Ovary (tissue), 7 donors: ENCODE measurements at regions not wholly inside any gene's neighbourhood (a gene's known extent, or its start where the extent isn't known, plus 50 kb on each side); places are given as distances from the start of the nearest gene placed in this dataset.

ENCODE experiments used
- DNase-seq, 5 donors: peaks; one replicate each; pipeline ENCODE4 v3.0.0-alpha.2; 2019 to 2020
- H3K27ac ChIP-seq, 2 donors: fragments of 200-600 bp; one replicate each; pipeline versions ENCODE4 v1.5.1 to v1.8.0; 2019 to 2022
- H3K27me3 ChIP-seq: fragments of 200-600 bp; one replicate; pipeline ENCODE4 v1.8.0; 2022
- H3K36me3 ChIP-seq: fragments of 200-600 bp; sonication (generic); one replicate; pipeline ENCODE4 v1.5.1; 2019
- H3K4me1 ChIP-seq: one replicate; pipeline ENCODE4 v1.8.1; 2013; ENCODE audit warnings: mild to moderate bottlenecking, moderate library complexity; ENCODE audit not compliant: insufficient read depth
- H3K4me3 ChIP-seq: fragments of 200-600 bp; sonication (generic); one replicate; pipeline ENCODE4 v1.5.1; 2017
- H3K9me3 ChIP-seq, 2 donors: fragments of 200-600 bp in 1 of 2; sonication (generic) in 1 of 2; one replicate each; pipeline versions ENCODE4 v1.5.1 to v1.8.1; 2013 to 2019; ENCODE audit warnings: mild to moderate bottlenecking in 1 of 2, moderate library complexity in 1 of 2
- CTCF ChIP-seq, 3 donors: fragments of 450-650 bp in 2 of 3; fragments of 200-600 bp in 1 of 3; IDR thresholded peaks; one replicate each; pipeline versions ENCODE4 v1.5.1 to v1.8.0; 2016 to 2022; ENCODE audit warnings: antibody characterized with exemption in 3 of 3, mild to moderate bottlenecking in 1 of 3
- EP300 ChIP-seq: sonication (generic); formaldehyde crosslinking; IDR thresholded peaks from one replicate; pipeline ENCODE4 v1.6.1; 2017; ENCODE audit warnings: antibody characterized with exemption
- POLR2A ChIP-seq: fragments of 450-650 bp; IDR thresholded peaks from one replicate; pipeline ENCODE4 v1.6.1; 2017; ENCODE audit warnings: antibody characterized with exemption, mild to moderate bottlenecking, moderate library complexity
- WGBS, 3 donors: extraction: QIAGEN DNeasy Blood & Tissue Kit in 1 of 3; methylation state at CpG; one replicate each; pipeline versions ENCODE4 v1.1.5 to v1.1.7; 2013 to 2017; 5-methylcytosine and 5-hydroxymethylcytosine counted together
- intact Hi-C, 4 donors: fragments of 100-400 bp; cut with DNase I; formaldehyde crosslinking; loops; one replicate each; pipeline versions ENCODE4 v1.11.0 to v1.15.1; 2022 to 2023
- donor health status: DM: no; HTN: no; CAD: no; lungs with moderate emphysema.
- donor health status: DM: no; HTN: no; CAD: no.
- donor health status: Bipolar disorder and iron deficiency.
- donor health status: DM: no; HTN: no; CAD: no.
- donor health status: DM: yes; HTN: yes; CAD: no.

- H3K27me3 ChIP-seq = no peaks in the 10 kb centered on the region
- no peak overlapping the region for H3K27ac ChIP-seq
- WGBS, 3 donors = 0 to 52% (median 0%) methylated on average over 1 of the region's 1 CpG
- H3K4me3 ChIP-seq = no peak overlapping the region
- H3K36me3 ChIP-seq = no peaks in the 10 kb centered on the region
- H3K9me3 ChIP-seq = no peaks in the 10 kb centered on the region
- DNase-seq = no peak
- no peaks in the 10 kb centered on the region for H3K4me1 ChIP-seq
- intact Hi-C loops = no loop called here
- TF ChIP-seq CTCF (IDR thresholded peaks at IDR 0.05) (no peak), EP300 (no peak), POLR2A (no peak)
Observed at GRCh38 chr6:139565591-139565990, 191.1 kb upstream of the CITED2 start.

- H3K9me3 ChIP-seq = no peaks in the 10 kb centered on the region
- WGBS, 3 donors = 92 to 98% (median 96%) methylated on average over 3 of the region's 3 CpGs
- H3K27ac ChIP-seq = no peak overlapping the region
- H3K27me3 ChIP-seq = no peaks in the 10 kb centered on the region
- TF ChIP-seq POLR2A (no peak), EP300 (no peak), CTCF (IDR thresholded peaks at IDR 0.05) (no peak)
- DNase-seq = no peak
- intact Hi-C loops = loop anchor here in 1 of 4 donors (10.0 kb wide), 1 partner anchor 387 kb away; no protein-coding TSS in a partner anchor
- no peaks in the 10 kb centered on the region for H3K36me3 ChIP-seq
- H3K4me3 ChIP-seq = no peak overlapping the region
- no peaks in the 10 kb centered on the region for H3K4me1 ChIP-seq
Observed at GRCh38 chr6:139557547-139557946, 183.1 kb upstream of the CITED2 start.

- no peak for TF ChIP-seq CTCF (IDR thresholded peaks at IDR 0.05)
- Histone ChIP-seq H3K27me3 (no peaks in the 10 kb centered on the region), H3K27ac (no peak overlapping the region), H3K4me3 (no peak overlapping the region), H3K9me3 (no peaks in the 10 kb centered on the region), H3K4me1 (no peaks in the 10 kb centered on the region), H3K36me3 (no peaks in the 10 kb centered on the region)
- no peak for DNase-seq
- intact Hi-C loops = loop anchor here in 1 of 4 donors (10.0 kb wide), 1 partner anchor 388 kb away; no protein-coding TSS in a partner anchor
Observed at GRCh38 chr6:139556532-139556931, 182.1 kb upstream of the CITED2 start.

- Histone ChIP-seq H3K27me3 (no peaks in the 10 kb centered on the region), H3K27ac (no peak overlapping the region), H3K4me1 (no peaks in the 10 kb centered on the region), H3K4me3 (no peak overlapping the region), H3K36me3 (no peaks in the 10 kb centered on the region), H3K9me3 (no peaks in the 10 kb centered on the region)
- intact Hi-C loops = loop anchor here in 1 of 4 donors (10.0 kb wide), 1 partner anchor 391 kb away; no protein-coding TSS in a partner anchor
- WGBS, 3 donors = 79 to 82% (median 80%) methylated on average over 7 of the region's 7 CpGs
- no peak for TF ChIP-seq CTCF (IDR thresholded peaks at IDR 0.05)
- TF ChIP-seq POLR2A = no peak
- no peak for TF ChIP-seq EP300
- DNase-seq = no peak
Observed at GRCh38 chr6:139553916-139554315, 179.5 kb upstream of the CITED2 start.

GRCh38 chr6:139551376-139551775 lies 176.9 kb upstream of the CITED2 start:
- no peak overlapping the region for H3K4me3 ChIP-seq
- no peaks in the 10 kb centered on the region for H3K4me1 ChIP-seq
- H3K36me3 ChIP-seq = no peaks in the 10 kb centered on the region
- no peaks in the 10 kb centered on the region for H3K27me3 ChIP-seq
- no peaks in the 10 kb centered on the region for H3K9me3 ChIP-seq
- DNase-seq = no peak
- intact Hi-C loops = loop anchor here in 1 of 4 donors (10.0 kb wide), 1 partner anchor 393 kb away; no protein-coding TSS in a partner anchor
- TF ChIP-seq POLR2A (no peak), CTCF (IDR thresholded peaks at IDR 0.05) (no peak), EP300 (no peak)
- WGBS, 3 donors = 74 to 82% (median 77%) methylated on average over 2 of the region's 2 CpGs
- H3K27ac ChIP-seq = no peak overlapping the region
